ENCODE measurements at regions not wholly inside any gene's neighbourhood (a gene's known extent, or its start where the extent isn't known, plus 50 kb on each side); places are given as distances from the start of the nearest gene placed in this dataset.

GRCh38 chr2:161059388-161059787 lies 100.8 kb upstream of the TANK start:
- H3K4me1 ChIP-seq (ENCODE audit: insufficient read depth): peaks cover 6% of the 10 kb centered on the region
- no peak overlapping the region for H3K27ac Mint-ChIP-seq
- H3K36me3 Mint-ChIP-seq (ENCODE audit: low read depth): no peaks in the 10 kb centered on the region; the same call in 2 of the 3 replicates
- no peaks in the 10 kb centered on the region for H3F3A ChIP-seq (replicated peaks; ENCODE audit: low read depth)
- no peak overlapping the region for H2AFZ ChIP-seq
- H3K79me2 ChIP-seq (replicated peaks; ENCODE audit: insufficient read depth): no peaks in the 10 kb centered on the region
- DNase-seq (ENCODE audit: low spot score) (no peak), ATAC-seq (no peak)
- H3K4me3 Mint-ChIP-seq: no peak overlapping the region
- H3K27me3 Mint-ChIP-seq (ENCODE audit: insufficient read depth, low read depth, poor library complexity): peaks cover 2% of the 10 kb centered on the region
- H3K9me2 ChIP-seq (ENCODE audit: insufficient read depth): 0 out of 2 replicates have a peak, but pooled peaks cover 5% of the 10 kb centered on the region
- no peaks in the 10 kb centered on the region for H4K20me1 ChIP-seq (replicated peaks; ENCODE audit: insufficient read depth)
- no peak overlapping the region for H3K27ac ChIP-seq (ENCODE audit: low read depth)
- TF ChIP-seq NANOG (IDR thresholded peaks at IDR 0.05; ENCODE audit: borderline replicate concordance) (no peak), EZH2phosphoT487 (IDR thresholded peaks at IDR 0.05; ENCODE audit: unreplicated experiment) (no peak), ZNF462 (CRISPR knock-in tag; IDR thresholded peaks at IDR 0.05) (no peak), ETS1 (IDR thresholded peaks at IDR 0.05) (no peak), JUNB (IDR thresholded peaks at IDR 0.05; ENCODE audit: unreplicated experiment) (no peak), POLR2AphosphoS5 (IDR thresholded peaks at IDR 0.05; ENCODE audit: low read depth) (no peak), ZNF331 (CRISPR knock-in tag; IDR thresholded peaks at IDR 0.05; ENCODE audit: low read depth) (no peak)
- H3K4me1 Mint-ChIP-seq: peaks cover 8% of the 10 kb centered on the region
- H3K36me3 ChIP-seq (ENCODE audit: insufficient read depth): 0 out of 2 replicates have a peak, but pooled peaks cover 5% of the 10 kb centered on the region
- H3K27me3 ChIP-seq (ENCODE audit: insufficient read depth): no peaks in the 10 kb centered on the region
- no peak overlapping the region for H3K4me2 ChIP-seq
- peaks cover 10% of the 10 kb centered on the region for H3K9me3 Mint-ChIP-seq
- H3K4me3 ChIP-seq: no peak overlapping the region
